HG03457 (cell line): ENCODE measurements at regions not wholly inside any gene's neighbourhood (a gene's known extent, or its start where the extent isn't known, plus 50 kb on each side); places are given as distances from the start of the nearest gene placed in this dataset.

Source experiments
- ATAC-seq: cut with Tn5 transposase; IDR thresholded peaks from one replicate; pipeline ENCODE4 v1.9.1; 2021; ENCODE audit warnings: moderate number of reproducible peaks; ENCODE audit not compliant: unreplicated experiment

DNA sequence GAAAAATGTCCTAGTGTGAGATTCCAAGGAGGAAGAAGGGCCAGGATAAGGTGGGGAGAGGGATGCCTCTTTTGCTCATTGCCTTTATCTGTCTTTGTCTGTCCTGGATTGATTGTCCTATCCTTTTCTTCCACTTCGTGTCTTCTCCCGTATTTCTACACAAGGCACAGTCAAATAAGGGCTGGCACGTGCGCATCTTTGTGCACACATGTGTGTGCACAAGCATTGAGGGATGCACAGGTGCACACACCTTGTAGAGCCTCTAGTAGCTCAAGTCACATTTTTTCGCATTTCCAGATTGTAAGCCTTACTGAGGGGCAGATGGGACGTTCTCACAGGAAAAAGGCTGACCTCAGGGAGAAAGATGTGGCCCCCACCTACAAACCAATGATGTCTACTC is 170.2 kb upstream of the TNP1 start:
- ATAC-seq = no peak

GRCh38 chr2:217028128-217028527 is 168.3 kb upstream of the TNP1 start:
- no peak for ATAC-seq

DNA sequence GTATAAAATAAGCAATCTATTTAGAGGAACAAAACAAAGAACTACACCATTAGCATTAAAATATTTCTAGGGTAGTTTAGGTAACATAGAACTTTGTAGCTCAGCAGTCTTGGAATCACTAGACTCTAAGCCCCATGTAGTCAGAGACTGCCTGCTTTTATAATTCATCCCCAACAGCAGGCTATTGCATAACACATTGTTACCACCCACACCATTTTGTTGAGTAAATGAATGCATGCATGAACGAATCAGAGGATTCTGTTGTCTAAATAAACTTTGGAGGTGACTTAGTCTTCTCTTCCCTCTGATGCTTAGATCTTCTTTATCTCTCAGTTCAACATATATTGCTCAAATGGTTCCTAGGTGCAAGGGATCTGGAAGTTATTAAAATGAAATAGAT is 167.6 kb upstream of the TNP1 start:
- ATAC-seq = no peak

- ATAC-seq = no peak
Observed at GRCh38 chr2:217026569-217026968, 166.7 kb upstream of the TNP1 start.

DNA sequence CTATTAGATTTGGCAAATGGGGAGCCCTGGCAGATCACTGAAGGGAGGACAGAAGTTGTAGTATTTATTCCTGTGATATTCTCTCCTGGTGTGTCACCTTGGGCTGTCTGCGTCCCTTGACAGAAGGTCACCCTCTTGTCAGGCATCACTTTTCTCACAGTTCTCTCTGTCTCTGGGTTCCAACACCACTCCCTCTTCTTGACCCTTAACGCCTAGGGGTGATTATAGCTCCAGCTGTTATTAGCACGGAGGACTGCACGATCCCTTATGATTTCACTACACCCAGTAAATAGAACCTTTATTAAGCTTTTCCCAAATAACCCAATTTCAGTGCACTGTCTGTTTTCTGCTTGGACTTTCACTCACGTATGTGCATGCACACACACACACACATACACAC is 166.3 kb upstream of the TNP1 start:
- no peak for ATAC-seq

- ATAC-seq = no peak
Observed at GRCh38 chr2:217023611-217024010, 163.7 kb upstream of the TNP1 start.

DNA sequence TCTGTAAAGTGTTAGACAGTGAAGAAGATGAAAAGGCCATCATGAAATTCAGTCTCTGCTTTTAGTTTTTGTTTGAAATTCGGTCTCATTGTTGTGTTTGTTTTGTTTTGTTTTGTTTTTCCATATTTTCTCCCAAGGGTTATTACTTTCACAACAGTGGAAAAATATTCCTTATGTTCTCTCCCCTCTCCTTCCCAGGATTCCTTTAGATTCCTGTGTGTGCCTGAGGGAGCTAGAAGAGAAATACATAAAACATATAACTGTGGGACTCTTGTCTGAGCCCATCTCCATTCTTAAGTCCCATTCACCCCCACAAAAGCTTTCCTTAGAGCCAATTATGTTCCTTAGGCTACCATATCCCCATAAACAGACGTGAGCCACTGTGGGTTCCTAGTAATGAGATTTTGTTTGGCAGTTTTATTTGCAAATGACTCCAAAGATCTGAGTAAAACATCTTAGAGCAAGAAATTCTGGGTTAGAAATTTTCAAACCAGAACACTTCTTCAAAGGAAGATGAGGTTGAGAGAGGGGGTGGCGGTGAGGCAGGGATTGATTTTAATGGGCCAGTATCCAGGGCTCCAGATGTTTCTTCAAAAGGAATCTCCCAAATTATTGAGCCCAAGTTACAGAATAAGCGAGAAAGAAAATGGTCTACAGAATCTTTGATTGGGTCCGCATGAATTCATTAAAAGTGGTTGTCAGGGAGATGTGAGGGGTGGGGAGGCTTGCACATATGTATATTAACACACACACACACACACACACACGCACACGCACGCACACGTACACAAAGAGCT is 157.8 kb upstream of the TNP1 start:
- no peak for ATAC-seq

DNA sequence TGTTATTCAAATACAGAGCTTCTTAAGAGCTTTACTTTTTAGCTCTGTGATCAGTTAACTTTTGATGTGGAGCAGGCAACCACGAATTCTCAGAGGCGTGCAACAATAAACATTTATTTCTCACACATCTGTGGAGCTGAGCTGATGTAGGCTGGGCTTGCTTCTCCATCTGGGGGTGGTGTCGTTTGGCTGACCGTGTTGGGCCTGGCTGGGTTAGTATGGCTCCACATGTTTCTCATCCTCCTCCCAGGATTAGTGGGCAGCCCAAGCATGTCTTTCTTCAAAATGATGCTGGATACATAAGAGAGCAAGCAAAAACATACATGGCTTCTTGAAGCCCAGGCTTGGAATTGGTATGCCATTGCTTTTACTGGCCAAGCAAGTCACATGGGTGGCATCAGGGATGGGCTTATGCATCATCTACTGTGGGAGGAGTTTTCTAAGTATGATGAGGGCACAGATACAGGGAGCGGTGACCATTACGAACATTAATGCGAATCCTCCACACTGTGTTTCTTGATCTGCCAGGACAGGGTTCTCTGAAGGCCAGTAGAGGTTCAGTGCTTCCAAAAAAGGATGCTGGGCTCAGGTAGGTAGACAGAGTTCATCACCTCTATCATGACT is 157.0 kb upstream of the TNP1 start:
- ATAC-seq = no peak

- no peak for ATAC-seq
Observed at GRCh38 chr2:217014328-217015105, 154.7 kb upstream of the TNP1 start.

GRCh38 chr2:217013926-217014325 is 154.1 kb upstream of the TNP1 start:
- no peak for ATAC-seq

GRCh38 chr2:217011576-217011975 is 151.7 kb upstream of the TNP1 start:
- ATAC-seq = no peak

DNA sequence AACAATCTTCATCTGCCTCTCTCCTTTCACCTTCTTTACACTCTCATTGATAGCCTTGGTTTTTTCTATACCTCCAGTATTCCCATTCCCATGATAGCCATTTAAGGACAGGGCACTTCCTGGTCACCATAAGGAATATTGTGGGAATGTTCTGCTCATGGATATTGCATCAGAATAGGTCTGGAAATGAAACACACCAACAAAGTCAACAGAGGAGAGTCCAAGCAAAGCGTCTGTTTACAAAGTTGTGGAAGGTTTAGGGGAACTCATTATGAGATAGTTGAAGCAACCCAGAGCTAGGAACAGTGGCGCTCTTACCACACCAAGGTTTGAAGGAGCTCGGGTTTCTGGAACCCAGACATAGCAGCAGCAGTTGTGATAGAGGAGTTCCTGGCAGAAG is 150.3 kb upstream of the TNP1 start:
- ATAC-seq = no peak

DNA sequence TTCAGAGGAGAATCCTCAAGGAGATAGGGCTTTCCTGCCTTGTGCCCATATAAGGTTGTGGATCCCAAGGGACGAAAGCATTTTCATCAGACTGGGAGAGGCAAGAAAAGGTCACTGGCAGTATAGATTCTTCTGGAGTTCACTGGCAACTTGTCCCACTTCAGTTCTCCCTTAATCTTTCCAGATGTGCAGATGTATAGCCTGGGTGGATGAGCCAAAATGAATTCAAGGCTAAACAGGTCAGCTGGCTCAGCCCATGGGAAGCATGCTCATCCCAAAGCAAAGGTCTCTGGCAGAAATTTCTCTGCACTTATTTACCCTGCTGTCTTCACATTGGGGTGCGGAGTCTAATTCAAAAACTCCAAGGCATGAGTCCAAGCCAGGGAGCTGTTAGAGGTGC is 148.9 kb upstream of the TNP1 start:
- ATAC-seq = no peak

DNA sequence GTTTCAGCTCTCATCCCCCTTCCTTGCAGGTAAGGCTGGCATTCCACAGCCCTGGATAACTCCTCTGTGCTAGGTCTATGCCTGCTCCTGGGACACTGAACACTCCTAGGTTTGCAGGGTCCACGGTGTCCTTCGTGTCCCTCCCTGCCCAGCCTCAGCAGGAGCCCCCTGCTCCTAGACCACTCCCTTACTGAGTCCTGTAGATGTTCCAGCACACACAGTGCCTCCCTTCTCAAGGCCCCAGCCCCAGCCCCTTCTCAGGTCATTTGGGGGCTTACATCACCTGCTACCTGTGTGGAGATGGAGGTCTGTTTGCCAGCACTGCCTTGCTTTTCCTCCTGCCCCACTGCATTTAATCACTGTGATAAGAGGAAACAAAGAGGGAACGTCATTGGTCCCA is 146.4 kb upstream of the TNP1 start:
- no peak for ATAC-seq

DNA sequence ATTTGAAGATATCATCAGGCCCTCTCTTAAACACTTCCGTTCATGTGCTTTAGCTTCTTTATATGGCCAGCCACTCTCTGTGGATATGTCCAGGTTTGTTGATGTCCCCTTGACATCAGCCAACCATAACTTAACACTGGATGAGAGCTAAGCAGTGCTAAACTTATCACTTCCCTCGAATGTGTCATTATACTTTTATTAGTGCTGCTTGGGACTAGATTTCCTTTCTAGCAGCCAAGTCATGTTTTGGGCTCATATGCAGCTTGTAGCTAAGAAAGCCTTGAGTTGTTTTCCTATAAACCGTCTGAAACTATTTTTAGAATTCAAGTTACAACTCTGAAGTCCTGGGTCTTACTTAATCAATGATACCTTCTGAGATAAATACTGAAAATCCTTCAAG is 144.8 kb upstream of the TNP1 start:
- ATAC-seq = no peak

- no peak for ATAC-seq
Observed at GRCh38 chr2:217001740-217002139, 141.9 kb upstream of the TNP1 start.

DNA sequence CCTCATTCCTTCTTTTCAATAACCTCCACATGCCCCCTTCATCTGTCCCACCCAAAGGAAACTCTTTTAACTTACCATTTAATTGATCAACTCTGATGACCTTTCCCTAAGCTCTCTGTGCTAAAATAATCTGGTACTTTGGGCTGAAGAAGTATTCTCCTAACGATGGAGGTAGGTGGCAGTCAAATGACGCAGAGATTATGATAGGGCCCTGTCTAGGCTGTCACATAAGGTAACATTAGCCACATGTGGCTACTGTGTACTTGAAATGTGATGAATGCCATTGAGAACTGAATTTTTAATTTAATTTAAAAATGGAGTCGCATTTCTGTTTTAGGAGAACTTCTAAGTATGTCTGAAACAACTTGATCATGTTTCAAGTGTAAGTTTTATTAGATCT is 140.5 kb upstream of the TNP1 start:
- ATAC-seq = no peak

DNA sequence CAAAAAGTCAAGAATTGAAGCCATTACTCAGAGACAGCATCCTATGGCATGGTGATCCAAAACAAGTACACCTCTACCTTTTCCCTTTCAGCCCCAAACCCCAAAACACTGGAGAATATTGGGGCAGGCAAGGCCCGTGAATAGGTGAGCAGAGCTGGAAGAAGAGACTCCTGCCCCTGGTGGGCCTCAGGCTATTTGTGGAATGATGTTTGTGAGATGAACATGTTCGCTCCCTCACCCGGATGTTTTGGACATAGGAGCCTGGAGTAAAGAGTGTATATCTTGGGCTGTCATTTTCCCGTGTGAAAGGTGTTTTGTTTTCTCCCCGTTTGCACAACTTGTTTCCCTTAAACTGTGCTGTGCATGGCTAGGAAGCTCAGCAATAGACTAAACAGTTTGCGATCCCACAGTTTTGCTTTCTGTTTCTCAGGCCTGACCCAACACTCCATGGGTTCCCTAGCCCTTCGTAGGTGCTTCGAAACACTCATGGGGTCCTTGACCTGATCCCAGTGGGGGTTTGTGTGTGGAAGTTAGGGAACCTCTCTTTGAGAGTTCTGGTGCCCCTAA is 136.5 kb upstream of the TNP1 start:
- ATAC-seq = no peak

- ATAC-seq = no peak
Observed at GRCh38 chr2:216994353-216994854, 134.5 kb upstream of the TNP1 start.

- ATAC-seq = no peak
Observed at GRCh38 chr2:216992056-216992675, 132.3 kb upstream of the TNP1 start.

- no peak for ATAC-seq
Observed at GRCh38 chr2:216991563-216991962, 131.7 kb upstream of the TNP1 start.
